COLO668 (cell line): ENCODE measurements at regions not wholly inside any gene's neighbourhood (a gene's known extent, or its start where the extent isn't known, plus 50 kb on each side); places are given as distances from the start of the nearest gene placed in this dataset.

Source experiments
- DNase-seq: peaks from one replicate; lab custom pipeline; 2025; ENCODE audit not compliant: unreplicated experiment; lab: John Stamatoyannopoulos, UW

DNA sequence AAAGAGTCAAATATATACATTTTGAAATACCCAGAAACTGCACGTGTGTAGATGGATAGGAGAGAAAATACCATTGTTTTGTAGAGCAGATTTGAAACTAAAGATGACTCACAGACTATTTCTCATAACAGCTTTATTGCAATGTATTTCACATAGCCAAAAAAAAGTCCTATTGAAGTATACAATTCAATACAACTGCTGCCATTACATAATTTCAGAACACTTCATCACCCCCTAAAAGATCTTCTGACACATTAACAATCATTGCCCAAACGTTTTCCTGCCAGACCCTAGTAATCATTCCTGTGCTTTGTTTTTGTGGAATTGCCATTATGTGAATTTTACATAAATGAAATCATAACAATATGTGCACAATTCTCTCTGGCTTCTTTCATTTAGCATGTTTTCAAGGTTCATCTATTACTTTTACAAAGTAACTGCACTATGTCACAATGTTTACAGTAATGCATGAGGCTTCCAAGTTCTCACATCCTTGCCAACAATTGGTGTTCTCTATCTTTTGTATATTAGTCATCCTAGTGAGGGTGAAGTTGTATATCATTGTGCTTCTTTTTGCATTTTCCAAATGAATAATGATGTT, 378.6 kb upstream of the CWC22 start:
- DNase-seq, result no peak

GRCh38 chr2:180376066-180376465, 369.0 kb upstream of the CWC22 start:
- no peak for DNase-seq

- DNase-seq, result no peak
Measured at GRCh38 chr2:180374502-180375281, 367.6 kb upstream of the CWC22 start.

GRCh38 chr2:180370511-180371205, 363.6 kb upstream of the CWC22 start:
- DNase-seq, result no peak

- no peak for DNase-seq
Measured at GRCh38 chr2:180368881-180369280, 361.8 kb upstream of the CWC22 start.

DNA sequence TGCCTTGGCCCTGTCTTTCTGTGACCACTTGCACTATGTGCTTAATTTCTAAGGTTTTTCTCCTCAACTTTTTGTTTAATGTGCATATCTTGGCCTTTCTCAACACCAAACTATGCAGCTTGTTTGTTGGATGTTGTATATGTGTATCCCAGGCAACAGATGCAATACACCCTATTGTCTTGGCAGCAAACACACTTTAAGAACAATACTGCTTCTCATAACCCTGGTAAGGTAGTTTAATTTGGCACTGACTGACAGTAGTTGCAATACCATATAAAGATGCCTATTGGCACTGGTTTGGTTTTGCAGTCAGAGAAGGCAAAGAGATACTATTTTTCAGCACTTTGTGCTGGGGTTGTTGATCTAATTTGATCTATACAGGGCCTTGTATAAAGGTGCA, 360.7 kb upstream of the CWC22 start:
- no peak for DNase-seq

DNA sequence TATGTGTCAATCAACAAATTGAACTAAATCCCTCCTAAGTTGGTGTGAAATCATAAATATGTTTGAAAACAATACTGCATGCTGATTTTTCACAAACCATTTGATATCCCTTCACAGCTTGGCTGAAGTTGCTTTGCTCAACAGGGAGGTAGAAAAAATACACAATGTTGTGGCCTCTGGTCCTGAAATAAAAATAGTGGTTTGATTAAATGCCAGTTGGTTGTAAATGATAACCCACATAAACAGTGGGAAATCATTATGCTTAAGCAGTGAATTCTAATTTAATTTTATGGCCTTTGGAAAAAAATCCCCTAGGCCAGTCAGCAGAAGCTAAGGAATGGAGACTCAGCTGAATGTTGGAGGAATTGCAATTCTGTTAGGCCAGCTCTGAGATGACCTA, 359.4 kb upstream of the CWC22 start:
- DNase-seq, result no peak

DNA sequence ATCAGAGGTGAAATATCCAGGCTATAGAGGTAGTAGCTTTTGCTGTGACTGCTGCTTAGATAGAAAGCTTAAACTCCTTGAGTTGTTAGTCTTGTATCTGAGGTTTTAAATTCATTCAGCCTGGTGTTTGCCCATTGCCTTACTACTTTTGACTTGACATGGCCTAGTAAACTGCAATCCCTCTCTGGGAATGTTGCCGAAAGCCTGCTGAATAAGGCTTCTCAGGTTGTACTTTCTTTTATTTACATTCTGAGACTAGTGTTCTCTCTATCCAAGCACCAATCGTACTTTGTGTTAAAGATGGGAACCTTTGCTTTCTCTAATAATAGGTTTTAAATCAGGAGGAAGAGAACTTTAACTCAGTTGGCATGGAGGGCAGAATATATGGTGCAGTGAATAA, 357.6 kb upstream of the CWC22 start:
- DNase-seq, result no peak

DNA sequence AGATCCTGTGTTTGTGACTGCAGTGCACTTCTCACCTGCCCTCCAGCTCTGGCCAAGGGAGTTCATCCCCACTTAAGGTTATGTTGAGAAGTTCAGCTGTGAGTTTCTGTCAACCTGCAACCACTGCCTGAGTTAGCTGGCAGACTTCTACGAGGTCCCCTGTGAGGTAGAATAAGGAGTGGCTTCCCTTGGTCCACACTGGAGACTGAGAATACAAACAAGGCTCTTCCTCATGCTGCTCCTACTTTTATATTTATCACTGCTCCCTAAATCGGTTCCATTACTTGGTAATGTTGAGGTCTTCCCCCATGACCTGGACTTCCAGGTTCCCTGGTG, 353.2 kb upstream of the CWC22 start:
- DNase-seq, result no peak

DNA sequence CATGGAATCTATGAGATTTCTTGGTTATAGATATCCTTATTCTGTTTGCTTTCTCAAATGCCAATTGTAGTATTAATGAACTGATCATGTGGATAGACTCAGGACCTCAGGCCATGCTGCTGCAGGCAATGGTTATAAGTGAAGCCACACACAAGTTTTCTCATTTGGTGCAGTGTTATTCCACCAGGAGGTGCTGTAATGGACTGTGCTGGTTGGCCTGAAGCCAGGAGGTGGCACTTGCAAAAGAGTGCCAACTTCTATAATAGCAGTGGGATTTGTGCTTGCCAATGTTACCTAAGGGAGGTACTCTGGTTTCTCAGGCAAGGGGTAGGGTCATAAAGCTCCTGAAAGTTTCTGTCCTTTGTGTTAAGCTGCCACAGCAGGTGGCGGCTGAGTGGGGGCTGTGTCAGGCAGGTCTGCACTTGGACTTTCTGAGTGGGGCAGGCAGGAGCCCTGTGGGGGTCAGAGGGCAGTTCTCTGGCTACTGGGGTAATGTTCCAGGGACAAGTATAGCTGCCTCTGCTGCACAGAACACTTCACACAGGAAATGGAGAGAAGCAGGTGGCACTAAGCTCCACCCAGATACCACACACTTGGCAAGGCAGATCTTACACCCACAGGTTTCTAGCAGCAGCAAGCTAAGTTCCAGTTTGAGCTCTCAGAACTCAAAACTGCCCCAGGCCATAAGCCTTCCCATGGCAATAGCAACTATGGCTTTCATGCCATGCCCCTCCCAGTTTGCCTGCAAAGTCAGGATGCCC, 352.6 kb upstream of the CWC22 start:
- DNase-seq, result peak; percentile 65

- DNase-seq, result no peak
Measured at GRCh38 chr2:180358458-180358857, 351.4 kb upstream of the CWC22 start.

- no peak for DNase-seq
Measured at GRCh38 chr2:180356676-180357075, 349.6 kb upstream of the CWC22 start.

DNA sequence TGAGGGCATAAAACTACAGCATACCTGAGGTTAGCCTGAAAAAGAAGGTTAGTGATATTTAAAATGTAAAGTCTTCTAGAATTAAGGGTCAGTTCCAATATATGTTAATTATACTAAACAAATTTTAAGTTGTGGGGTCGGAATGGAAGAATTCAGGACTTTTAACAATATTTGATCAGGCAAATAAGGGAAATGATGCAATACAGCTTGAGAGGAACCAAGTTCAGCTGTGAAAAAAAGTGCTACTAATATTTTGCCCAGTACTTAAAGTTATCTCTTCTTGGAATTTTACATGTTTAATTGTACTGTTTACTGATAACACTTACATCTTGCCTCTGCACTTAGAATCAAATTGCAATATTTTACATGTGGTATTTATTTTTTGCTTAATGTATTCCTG, 345.5 kb upstream of the CWC22 start:
- no peak for DNase-seq

GRCh38 chr2:180349809-180350208, 342.7 kb upstream of the CWC22 start:
- DNase-seq, result no peak

GRCh38 chr2:180343528-180344345, 336.6 kb upstream of the CWC22 start:
- DNase-seq, result no peak

GRCh38 chr2:180337136-180337535, 330.0 kb upstream of the CWC22 start:
- no peak for DNase-seq

DNA sequence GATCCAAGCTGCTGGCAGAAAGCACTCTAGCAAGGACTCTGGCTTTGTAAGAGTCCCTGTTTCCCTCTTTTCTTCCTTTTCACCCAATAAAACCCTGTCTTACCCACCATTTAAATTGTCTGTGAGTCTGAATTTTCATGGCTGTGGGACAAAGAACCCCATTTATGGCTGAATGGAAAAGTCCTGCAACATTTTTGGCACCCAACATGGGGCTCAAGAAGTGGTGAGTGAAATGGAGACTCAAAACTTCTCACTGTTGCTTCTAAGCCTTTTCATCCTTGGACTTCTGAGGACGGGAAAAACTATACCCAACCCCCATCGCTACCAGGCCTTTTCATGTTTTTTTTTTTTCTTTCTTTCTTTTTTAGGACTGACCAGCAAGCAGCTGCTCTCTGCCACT, 329.5 kb upstream of the CWC22 start:
- DNase-seq, result no peak

DNA sequence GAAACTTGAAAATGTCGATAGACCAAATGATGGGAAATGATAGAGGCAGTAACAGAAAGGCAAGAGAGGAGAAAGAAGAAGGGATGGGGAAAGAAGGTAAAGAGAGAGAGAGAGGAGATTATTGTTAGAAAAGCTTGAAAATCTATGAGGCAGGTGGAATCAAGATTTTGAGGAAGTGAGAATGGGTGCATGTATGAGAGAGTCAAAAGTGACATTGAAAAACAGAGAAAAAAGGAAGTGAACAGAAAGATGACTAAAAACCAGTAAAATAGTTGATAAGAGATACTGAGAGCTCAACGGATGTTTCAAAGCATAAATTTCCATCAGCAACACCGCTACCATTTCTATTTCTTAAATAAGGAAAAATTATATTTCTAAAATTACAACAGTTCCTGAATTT, 327.4 kb upstream of the CWC22 start:
- no peak for DNase-seq

- no peak for DNase-seq
Measured at GRCh38 chr2:180328795-180329422, 321.8 kb upstream of the CWC22 start.

- no peak for DNase-seq
Measured at GRCh38 chr2:180327185-180327584, 320.1 kb upstream of the CWC22 start.
